ENCODE measurements at regions not wholly inside any gene's neighbourhood (a gene's known extent, or its start where the extent isn't known, plus 50 kb on each side); places are given as distances from the start of the nearest gene placed in this dataset.

DNA sequence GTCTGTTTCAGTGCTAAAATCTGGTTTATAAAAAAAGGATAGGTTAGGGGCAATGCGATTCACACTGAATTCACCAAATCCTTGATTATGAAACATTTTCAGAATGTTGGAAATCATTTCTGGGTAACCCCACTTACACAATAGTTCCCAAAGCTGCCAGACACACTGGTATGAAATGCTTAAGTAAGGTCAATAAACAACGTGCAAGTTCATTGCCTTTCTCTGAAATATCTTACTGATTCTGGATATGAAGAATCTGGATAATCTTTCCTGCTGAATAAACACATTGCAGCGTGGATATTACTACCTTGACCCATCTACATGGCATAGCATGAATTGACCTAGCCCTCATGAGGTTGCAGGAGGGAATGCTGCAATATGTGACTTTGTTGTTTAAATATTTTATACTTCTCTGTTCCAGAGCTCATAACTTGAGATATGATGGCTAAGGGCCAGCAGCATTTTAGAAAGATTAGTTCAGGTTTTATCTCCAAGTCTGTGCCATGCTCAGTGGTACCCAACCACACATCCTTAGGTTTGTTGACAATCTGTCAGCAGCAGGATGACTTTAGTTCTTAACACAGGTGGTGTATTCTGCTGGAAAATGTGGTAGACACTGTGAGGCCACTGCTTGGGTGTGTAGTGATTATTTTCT, 121.0 kb downstream of the NREP start (continued):
- TF ChIP-seq, protein P1, sequence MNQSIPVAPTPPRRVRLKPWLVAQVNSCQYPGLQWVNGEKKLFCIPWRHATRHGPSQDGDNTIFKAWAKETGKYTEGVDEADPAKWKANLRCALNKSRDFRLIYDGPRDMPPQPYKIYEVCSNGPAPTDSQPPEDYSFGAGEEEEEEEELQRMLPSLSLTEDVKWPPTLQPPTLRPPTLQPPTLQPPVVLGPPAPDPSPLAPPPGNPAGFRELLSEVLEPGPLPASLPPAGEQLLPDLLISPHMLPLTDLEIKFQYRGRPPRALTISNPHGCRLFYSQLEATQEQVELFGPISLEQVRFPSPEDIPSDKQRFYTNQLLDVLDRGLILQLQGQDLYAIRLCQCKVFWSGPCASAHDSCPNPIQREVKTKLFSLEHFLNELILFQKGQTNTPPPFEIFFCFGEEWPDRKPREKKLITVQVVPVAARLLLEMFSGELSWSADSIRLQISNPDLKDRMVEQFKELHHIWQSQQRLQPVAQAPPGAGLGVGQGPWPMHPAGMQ (IDR thresholded peaks at IDR 0.05; ENCODE audit: borderline replicate concordance), result no peak

DNA sequence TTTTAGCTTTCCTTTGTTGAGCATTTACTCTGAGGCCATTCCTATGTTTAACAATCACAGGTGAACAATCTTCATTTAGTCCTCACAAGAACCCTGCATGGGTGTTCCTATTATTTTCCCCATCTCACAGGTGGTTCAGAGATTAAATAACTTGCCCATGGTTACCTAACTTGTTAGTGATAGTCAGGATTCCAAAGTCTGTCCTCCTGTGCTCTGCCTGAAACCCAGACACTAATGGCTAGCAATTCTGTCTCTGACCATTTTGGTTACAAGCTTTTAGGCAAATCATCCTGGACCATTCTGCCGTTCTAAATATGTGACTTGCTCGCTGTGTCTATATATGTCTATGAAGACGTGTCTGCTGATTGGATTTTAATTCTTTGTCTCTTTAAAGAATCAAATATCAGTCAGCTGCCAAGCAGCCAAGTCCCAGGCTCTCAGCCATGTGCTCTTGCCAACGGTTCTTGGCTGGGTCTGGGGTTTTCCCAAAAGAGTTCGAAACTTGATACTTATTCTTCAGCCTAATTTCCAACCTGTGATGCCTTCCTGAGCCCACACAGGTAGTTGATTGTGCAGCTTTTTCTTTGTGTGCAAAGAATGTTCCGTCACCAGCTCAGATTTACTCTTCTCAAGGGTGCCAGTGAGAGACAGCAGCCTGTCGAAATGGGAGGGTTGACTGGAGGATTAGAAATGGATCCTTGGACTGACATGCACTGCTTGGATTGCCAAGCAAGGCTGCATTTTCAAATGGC, 121.7 kb downstream of the NREP start:
- Histone ChIP-seq H3K4me1 (ENCODE audit: control insufficient read depth, insufficient read depth, low read length) (no peaks in the 10 kb centered on the region), H3K79me2 (ENCODE audit: control insufficient read depth, insufficient read depth, low read length) (no peaks in the 10 kb centered on the region), H4K20me1 (ENCODE audit: control insufficient read depth, insufficient read depth) (no peaks in the 10 kb centered on the region), H3K27ac (ENCODE audit: control insufficient read depth, insufficient read depth) (no peak overlapping the region), H3K9ac (ENCODE audit: control insufficient read depth, insufficient read depth, low read length) (no peak overlapping the region), H3K27me3 (replicated peaks in 1 of 2; ENCODE audit: control insufficient read depth in 2 of 2, insufficient read depth in 2 of 2, low read length in 1 of 2) (no peaks in the 10 kb centered on the region), H3K9me3 (replicated peaks; ENCODE audit: control insufficient read depth, insufficient read depth, low read length) (peaks cover 8% of the 10 kb centered on the region), H3K36me3 (ENCODE audit: control insufficient read depth in 2 of 2, insufficient read depth in 2 of 2, low read length in 1 of 2) (no peaks in the 10 kb centered on the region), H3K4me3 (no peak overlapping the region), H3K4me2 (ENCODE audit: control insufficient read depth, insufficient read depth) (no peak overlapping the region), H2AFZ (ENCODE audit: control insufficient read depth, low read depth, low read length) (no peak overlapping the region)
- in situ Hi-C loops (cut with MboI) (no loop called here), intact Hi-C loops (cut with micrococcal nuclease; ENCODE audit: unreplicated experiment) (no loop called here)
- FAIRE-seq (no peak), ATAC-seq (no peak), DNase-seq (ENCODE audit: low read depth, low spot score) (no peak)
- ChIA-PET POLR2A (no interaction called here), SMC1A (ENCODE audit: uncharacterized antibody, unreplicated experiment) (interaction anchor here (0.9 kb wide), 1 partner anchor 13 kb away, joined by 3 read pairs; no protein-coding TSS in a partner anchor), RAD21 (ENCODE audit: unreplicated experiment) (no interaction called here), CTCF (interaction anchor here (1.2 kb wide), 1 partner anchor 21 kb away, joined by 3 read pairs; no protein-coding TSS in a partner anchor)
- WGBS (ENCODE audit: insufficient coverage, insufficient replicate concordance, low lambda C conversion rate, missing lambda C conversion rate), result 25% methylated on average over 7 of the region's 7 CpGs
- no TSS peak for BruUV-seq (replicated peaks)
- no peak for TF ChIP-seq BRCA1 (IDR thresholded peaks at IDR 0.05; ENCODE audit: low read depth, low read length)
- TF ChIP-seq ZBED1 (IDR thresholded peaks at IDR 0.05; ENCODE audit: borderline replicate concordance), result no peak
- TF ChIP-seq, protein P2, sequence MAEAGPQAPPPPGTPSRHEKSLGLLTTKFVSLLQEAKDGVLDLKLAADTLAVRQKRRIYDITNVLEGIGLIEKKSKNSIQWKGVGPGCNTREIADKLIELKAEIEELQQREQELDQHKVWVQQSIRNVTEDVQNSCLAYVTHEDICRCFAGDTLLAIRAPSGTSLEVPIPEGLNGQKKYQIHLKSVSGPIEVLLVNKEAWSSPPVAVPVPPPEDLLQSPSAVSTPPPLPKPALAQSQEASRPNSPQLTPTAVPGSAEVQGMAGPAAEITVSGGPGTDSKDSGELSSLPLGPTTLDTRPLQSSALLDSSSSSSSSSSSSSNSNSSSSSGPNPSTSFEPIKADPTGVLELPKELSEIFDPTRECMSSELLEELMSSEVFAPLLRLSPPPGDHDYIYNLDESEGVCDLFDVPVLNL (IDR thresholded peaks at IDR 0.05; ENCODE audit: low read depth, low read length), result no peak
- no peak for TF ChIP-seq CBX5 (IDR thresholded peaks at IDR 0.05; ENCODE audit: low read depth)
- TF ChIP-seq, protein P3, sequence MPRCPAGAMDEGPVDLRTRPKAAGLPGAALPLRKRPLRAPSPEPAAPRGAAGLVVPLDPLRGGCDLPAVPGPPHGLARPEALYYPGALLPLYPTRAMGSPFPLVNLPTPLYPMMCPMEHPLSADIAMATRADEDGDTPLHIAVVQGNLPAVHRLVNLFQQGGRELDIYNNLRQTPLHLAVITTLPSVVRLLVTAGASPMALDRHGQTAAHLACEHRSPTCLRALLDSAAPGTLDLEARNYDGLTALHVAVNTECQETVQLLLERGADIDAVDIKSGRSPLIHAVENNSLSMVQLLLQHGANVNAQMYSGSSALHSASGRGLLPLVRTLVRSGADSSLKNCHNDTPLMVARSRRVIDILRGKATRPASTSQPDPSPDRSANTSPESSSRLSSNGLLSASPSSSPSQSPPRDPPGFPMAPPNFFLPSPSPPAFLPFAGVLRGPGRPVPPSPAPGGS (IDR thresholded peaks at IDR 0.05; ENCODE audit: borderline replicate concordance, insufficient read depth, low read depth, low read length, poor library complexity, severe bottlenecking), result no peak
- TF ChIP-seq WRNIP1 (IDR thresholded peaks at IDR 0.05; ENCODE audit: borderline replicate concordance, low read depth, low read length), result no peak
- TF ChIP-seq, protein P4, sequence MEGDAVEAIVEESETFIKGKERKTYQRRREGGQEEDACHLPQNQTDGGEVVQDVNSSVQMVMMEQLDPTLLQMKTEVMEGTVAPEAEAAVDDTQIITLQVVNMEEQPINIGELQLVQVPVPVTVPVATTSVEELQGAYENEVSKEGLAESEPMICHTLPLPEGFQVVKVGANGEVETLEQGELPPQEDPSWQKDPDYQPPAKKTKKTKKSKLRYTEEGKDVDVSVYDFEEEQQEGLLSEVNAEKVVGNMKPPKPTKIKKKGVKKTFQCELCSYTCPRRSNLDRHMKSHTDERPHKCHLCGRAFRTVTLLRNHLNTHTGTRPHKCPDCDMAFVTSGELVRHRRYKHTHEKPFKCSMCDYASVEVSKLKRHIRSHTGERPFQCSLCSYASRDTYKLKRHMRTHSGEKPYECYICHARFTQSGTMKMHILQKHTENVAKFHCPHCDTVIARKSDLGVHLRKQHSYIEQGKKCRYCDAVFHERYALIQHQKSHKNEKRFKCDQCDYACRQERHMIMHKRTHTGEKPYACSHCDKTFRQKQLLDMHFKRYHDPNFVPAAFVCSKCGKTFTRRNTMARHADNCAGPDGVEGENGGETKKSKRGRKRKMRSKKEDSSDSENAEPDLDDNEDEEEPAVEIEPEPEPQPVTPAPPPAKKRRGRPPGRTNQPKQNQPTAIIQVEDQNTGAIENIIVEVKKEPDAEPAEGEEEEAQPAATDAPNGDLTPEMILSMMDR (IDR thresholded peaks at IDR 0.05 in 2 of 3, conservative IDR thresholded peaks at IDR 0.05 in 1 of 3; ENCODE audit: control insufficient read depth in 2 of 3, extremely low read depth in 1 of 3, insufficient read depth in 1 of 3, low read depth in 3 of 3, low read length in 3 of 3), result no peak
- TF ChIP-seq SUZ12 (IDR thresholded peaks at IDR 0.05; ENCODE audit: unreplicated experiment), result no peak
- no peak for TF ChIP-seq HDGF (IDR thresholded peaks at IDR 0.05)
- TF ChIP-seq, protein P5, sequence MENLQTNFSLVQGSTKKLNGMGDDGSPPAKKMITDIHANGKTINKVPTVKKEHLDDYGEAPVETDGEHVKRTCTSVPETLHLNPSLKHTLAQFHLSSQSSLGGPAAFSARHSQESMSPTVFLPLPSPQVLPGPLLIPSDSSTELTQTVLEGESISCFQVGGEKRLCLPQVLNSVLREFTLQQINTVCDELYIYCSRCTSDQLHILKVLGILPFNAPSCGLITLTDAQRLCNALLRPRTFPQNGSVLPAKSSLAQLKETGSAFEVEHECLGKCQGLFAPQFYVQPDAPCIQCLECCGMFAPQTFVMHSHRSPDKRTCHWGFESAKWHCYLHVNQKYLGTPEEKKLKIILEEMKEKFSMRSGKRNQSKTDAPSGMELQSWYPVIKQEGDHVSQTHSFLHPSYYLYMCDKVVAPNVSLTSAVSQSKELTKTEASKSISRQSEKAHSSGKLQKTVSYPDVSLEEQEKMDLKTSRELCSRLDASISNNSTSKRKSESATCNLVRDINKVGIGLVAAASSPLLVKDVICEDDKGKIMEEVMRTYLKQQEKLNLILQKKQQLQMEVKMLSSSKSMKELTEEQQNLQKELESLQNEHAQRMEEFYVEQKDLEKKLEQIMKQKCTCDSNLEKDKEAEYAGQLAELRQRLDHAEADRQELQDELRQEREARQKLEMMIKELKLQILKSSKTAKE (IDR thresholded peaks at IDR 0.05; ENCODE audit: low read depth, poor library complexity, severe bottlenecking), result no peak
- TF ChIP-seq ZNF24 (IDR thresholded peaks at IDR 0.05), result no peak
- no peak for TF ChIP-seq SREBF2 (IDR thresholded peaks at IDR 0.05; ENCODE audit: low read length)
